ENCODE measurements at regions not wholly inside any gene's neighbourhood (a gene's known extent, or its start where the extent isn't known, plus 50 kb on each side); places are given as distances from the start of the nearest gene placed in this dataset.

DNA sequence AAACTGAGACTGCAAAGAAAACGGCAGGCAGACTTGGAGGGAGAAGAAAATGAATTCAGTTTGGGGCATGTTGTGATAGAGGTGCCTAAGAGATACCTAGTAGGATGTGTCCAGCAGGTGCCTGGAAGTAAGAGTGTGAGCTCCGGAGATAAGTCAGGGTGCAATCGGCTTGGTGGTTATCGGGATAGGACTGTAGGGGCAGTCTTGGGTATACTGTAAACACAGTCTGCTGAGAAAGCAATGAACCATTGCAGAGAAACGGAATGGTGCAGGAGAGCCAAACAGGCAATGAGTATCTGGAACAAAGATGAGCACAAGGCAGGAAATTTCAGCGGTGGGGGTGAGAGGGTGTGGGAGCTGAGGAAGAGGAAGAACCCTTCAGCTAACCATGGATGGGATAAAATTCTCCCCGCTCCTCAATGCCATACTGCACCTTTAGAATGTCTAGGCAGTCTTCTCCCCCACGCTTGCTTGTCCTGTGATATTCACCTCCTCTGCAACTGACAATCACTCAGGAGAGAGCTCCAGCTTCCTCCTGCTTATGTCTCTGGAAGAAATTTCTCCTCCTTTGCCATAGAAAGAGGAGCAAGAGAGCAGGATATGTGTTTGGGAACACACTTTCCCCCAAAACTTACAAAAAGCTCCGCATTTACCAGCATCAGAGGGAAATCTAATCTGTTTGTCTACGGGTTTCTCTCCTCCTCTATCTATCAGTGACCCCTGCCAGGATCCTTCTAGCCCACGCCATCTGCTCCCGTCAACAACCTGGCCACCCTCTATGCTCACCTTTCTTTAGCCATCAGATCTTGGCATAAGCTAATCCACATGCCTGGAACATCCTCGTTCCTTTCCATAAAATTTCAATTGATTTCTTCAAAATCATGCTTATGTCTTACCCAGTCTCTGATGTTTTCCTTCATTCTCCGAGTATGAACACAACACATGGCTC is 381.7 kb upstream of the JARID2 start:
- Histone ChIP-seq H3K4me3 (replicated peaks in 1 of 2; ENCODE audit: low read depth in 1 of 2, low read length in 2 of 2) (no peak overlapping the region), H3K4me1 (ENCODE audit: control insufficient read depth in 1 of 2, insufficient read depth in 2 of 2, low read length in 2 of 2) (no peaks in the 10 kb centered on the region), H4K20me1 (ENCODE audit: insufficient read depth) (no peaks in the 10 kb centered on the region), H3K9ac (ENCODE audit: low read length) (no peak overlapping the region), H3K9me3 (ENCODE audit: control insufficient read depth in 1 of 2, insufficient read depth in 1 of 2, low read depth in 1 of 2, low read length in 2 of 2) (no peaks in the 10 kb centered on the region), H3K27me3 (ENCODE audit: insufficient read depth, low read length) (no peaks in the 10 kb centered on the region), H3K4me2 (ENCODE audit: low read length) (no peak overlapping the region), H3K36me3 (ENCODE audit: control insufficient read depth in 1 of 2, insufficient read depth in 2 of 2, low read length in 2 of 2) (no peaks in the 10 kb centered on the region), H2AFZ (ENCODE audit: low read depth, low read length, poor library complexity, severe bottlenecking) (no peak overlapping the region), H3K9me2 (ENCODE audit: insufficient read depth) (no peaks in the 10 kb centered on the region), H3K79me2 (ENCODE audit: insufficient read depth, low read length) (no peaks in the 10 kb centered on the region), H3K27ac (ENCODE audit: low read depth, low read length) (no peak overlapping the region)
- intact Hi-C loops (cut with micrococcal nuclease): no loop called here
- TF ChIP-seq, protein P1, sequence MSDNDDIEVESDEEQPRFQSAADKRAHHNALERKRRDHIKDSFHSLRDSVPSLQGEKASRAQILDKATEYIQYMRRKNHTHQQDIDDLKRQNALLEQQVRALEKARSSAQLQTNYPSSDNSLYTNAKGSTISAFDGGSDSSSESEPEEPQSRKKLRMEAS (IDR thresholded peaks at IDR 0.05): no peak
- TF ChIP-seq SP1 (IDR thresholded peaks at IDR 0.05; ENCODE audit: low read depth): no peak
- TF ChIP-seq ELF1 (IDR thresholded peaks at IDR 0.05; ENCODE audit: borderline replicate concordance, low read depth): no peak
- 0 out of 2 replicates have a peak, but pooled peaks have one; percentile 10 for TF ChIP-seq RAD21 (IDR thresholded peaks at IDR 0.05; ENCODE audit: low read depth)
- no peak for TF ChIP-seq EZH2phosphoT487 (IDR thresholded peaks at IDR 0.05; ENCODE audit: borderline replicate concordance)
- TF ChIP-seq, protein P2, sequence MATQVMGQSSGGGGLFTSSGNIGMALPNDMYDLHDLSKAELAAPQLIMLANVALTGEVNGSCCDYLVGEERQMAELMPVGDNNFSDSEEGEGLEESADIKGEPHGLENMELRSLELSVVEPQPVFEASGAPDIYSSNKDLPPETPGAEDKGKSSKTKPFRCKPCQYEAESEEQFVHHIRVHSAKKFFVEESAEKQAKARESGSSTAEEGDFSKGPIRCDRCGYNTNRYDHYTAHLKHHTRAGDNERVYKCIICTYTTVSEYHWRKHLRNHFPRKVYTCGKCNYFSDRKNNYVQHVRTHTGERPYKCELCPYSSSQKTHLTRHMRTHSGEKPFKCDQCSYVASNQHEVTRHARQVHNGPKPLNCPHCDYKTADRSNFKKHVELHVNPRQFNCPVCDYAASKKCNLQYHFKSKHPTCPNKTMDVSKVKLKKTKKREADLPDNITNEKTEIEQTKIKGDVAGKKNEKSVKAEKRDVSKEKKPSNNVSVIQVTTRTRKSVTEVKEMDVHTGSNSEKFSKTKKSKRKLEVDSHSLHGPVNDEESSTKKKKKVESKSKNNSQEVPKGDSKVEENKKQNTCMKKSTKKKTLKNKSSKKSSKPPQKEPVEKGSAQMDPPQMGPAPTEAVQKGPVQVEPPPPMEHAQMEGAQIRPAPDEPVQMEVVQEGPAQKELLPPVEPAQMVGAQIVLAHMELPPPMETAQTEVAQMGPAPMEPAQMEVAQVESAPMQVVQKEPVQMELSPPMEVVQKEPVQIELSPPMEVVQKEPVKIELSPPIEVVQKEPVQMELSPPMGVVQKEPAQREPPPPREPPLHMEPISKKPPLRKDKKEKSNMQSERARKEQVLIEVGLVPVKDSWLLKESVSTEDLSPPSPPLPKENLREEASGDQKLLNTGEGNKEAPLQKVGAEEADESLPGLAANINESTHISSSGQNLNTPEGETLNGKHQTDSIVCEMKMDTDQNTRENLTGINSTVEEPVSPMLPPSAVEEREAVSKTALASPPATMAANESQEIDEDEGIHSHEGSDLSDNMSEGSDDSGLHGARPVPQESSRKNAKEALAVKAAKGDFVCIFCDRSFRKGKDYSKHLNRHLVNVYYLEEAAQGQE (IDR thresholded peaks at IDR 0.05; ENCODE audit: low read depth): no peak
- TF ChIP-seq EGR1 (IDR thresholded peaks at IDR 0.05; ENCODE audit: low read depth): no peak
- TF ChIP-seq, protein P3, sequence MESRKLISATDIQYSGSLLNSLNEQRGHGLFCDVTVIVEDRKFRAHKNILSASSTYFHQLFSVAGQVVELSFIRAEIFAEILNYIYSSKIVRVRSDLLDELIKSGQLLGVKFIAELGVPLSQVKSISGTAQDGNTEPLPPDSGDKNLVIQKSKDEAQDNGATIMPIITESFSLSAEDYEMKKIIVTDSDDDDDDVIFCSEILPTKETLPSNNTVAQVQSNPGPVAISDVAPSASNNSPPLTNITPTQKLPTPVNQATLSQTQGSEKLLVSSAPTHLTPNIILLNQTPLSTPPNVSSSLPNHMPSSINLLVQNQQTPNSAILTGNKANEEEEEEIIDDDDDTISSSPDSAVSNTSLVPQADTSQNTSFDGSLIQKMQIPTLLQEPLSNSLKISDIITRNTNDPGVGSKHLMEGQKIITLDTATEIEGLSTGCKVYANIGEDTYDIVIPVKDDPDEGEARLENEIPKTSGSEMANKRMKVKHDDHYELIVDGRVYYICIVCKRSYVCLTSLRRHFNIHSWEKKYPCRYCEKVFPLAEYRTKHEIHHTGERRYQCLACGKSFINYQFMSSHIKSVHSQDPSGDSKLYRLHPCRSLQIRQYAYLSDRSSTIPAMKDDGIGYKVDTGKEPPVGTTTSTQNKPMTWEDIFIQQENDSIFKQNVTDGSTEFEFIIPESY (IDR thresholded peaks at IDR 0.05; ENCODE audit: extremely low read depth, insufficient replicate concordance, low read length): no peak
- no peak for TF ChIP-seq CEBPB (IDR thresholded peaks at IDR 0.05; ENCODE audit: low read depth)
- no peak for DNase-seq (ENCODE audit: low read depth, low spot score)
- CTCF ChIA-PET: no interaction called here
- POLR2A ChIA-PET: no interaction called here
- BruUV-seq (replicated peaks): no TSS peak
- RAD21 ChIA-PET (ENCODE audit: low non-redundant PET in 1 of 2, low total read pairs in 2 of 2, uncharacterized antibody in 2 of 2, unreplicated experiment in 2 of 2): no interaction called here
- peak; percentile 71 for ATAC-seq

Data from HCT116 (cell line).